Epithelial cell of prostate (primary cell): ENCODE measurements at regions not wholly inside any gene's neighbourhood (a gene's known extent, or its start where the extent isn't known, plus 50 kb on each side); places are given as distances from the start of the nearest gene placed in this dataset.

Experiments used
- DNase-seq: peaks from one replicate; pipeline ENCODE4 v3.0.0-alpha.2; 2011; ENCODE audit warnings: low read depth, low spot score
- H3K27ac ChIP-seq: fragments of 450-650 bp; 2 replicates; pipeline ENCODE4 v1.5.1; 2017; ENCODE audit warnings: mild to moderate bottlenecking

- no peak for DNase-seq
- no peak overlapping the region for H3K27ac ChIP-seq
These were observed 63.5 kb downstream of the DNTTIP2 start for GRCh38 chr1:93815366-93816110.

- DNase-seq = no peak
- H3K27ac ChIP-seq = no peak overlapping the region
These were observed 64.1 kb downstream of the DNTTIP2 start for GRCh38 chr1:93814795-93815340.

- peak overlapping the region; percentile 67 for H3K27ac ChIP-seq
- no peak for DNase-seq
These were observed 64.8 kb downstream of the DNTTIP2 start for GRCh38 chr1:93814059-93814794.

- no peak for DNase-seq
- peak overlapping the region; percentile 67 for H3K27ac ChIP-seq
These were observed 65.9 kb downstream of the DNTTIP2 start for GRCh38 chr1:93813076-93813475.

GRCh38 chr1:93811326-93812065 lies 67.5 kb downstream of the DNTTIP2 start:
- H3K27ac ChIP-seq = peak overlapping the region; percentile 67
- DNase-seq = no peak

- H3K27ac ChIP-seq = no peak overlapping the region
- no peak for DNase-seq
These were observed 68.7 kb downstream of the DNTTIP2 start for GRCh38 chr1:93810316-93810715.

GRCh38 chr1:93808871-93809270 lies 70.1 kb downstream of the DNTTIP2 start:
- no peak overlapping the region for H3K27ac ChIP-seq
- no peak for DNase-seq

- no peak for DNase-seq
- H3K27ac ChIP-seq = no peak overlapping the region
These were observed 71.6 kb downstream of the DNTTIP2 start for GRCh38 chr1:93807311-93807930.

GRCh38 chr1:93805027-93805610 lies 73.9 kb downstream of the DNTTIP2 start:
- no peak for DNase-seq
- H3K27ac ChIP-seq = peak overlapping the region; percentile 93

GRCh38 chr1:93804412-93804811 lies 74.6 kb downstream of the DNTTIP2 start:
- peak overlapping the region; percentile 93 for H3K27ac ChIP-seq
- no peak for DNase-seq

GRCh38 chr1:93801471-93801870 lies 77.5 kb downstream of the DNTTIP2 start:
- no peak overlapping the region for H3K27ac ChIP-seq
- no peak for DNase-seq

GRCh38 chr1:93800856-93801255 lies 78.2 kb downstream of the DNTTIP2 start:
- no peak for DNase-seq
- no peak overlapping the region for H3K27ac ChIP-seq

GRCh38 chr1:93798291-93798690 lies 80.7 kb downstream of the DNTTIP2 start:
- peak overlapping the region; percentile 28 for H3K27ac ChIP-seq
- no peak for DNase-seq

- no peak for DNase-seq
- H3K27ac ChIP-seq = no peak overlapping the region
These were observed 94.5 kb downstream of the DNTTIP2 start for GRCh38 chr1:93784538-93784937.

GRCh38 chr1:93783876-93784275 lies 95.1 kb downstream of the DNTTIP2 start:
- H3K27ac ChIP-seq = no peak overlapping the region
- DNase-seq = no peak

- DNase-seq = peak; percentile 92
- H3K27ac ChIP-seq = peak overlapping the region; percentile 99
These were observed 98.0 kb upstream of the BCAR3 start for GRCh38 chr1:93779540-93780165.

GRCh38 chr1:93778457-93778856 lies 96.8 kb upstream of the BCAR3 start:
- peak overlapping the region; percentile 99 for H3K27ac ChIP-seq
- DNase-seq = no peak

GRCh38 chr1:93777255-93777654 lies 95.6 kb upstream of the BCAR3 start:
- DNase-seq = no peak
- peak overlapping the region; percentile 99 for H3K27ac ChIP-seq

GRCh38 chr1:93776728-93777127 lies 95.1 kb upstream of the BCAR3 start:
- DNase-seq = no peak
- H3K27ac ChIP-seq = peak overlapping the region; percentile 78
